ENCODE measurements at regions not wholly inside any gene's neighbourhood (a gene's known extent, or its start where the extent isn't known, plus 50 kb on each side); places are given as distances from the start of the nearest gene placed in this dataset.
"Not testable (repeated sequence)": the region's sequence is repeated elsewhere in the genome, so short reads cannot be mapped to it uniquely, and the experiment has no call there.

DNA sequence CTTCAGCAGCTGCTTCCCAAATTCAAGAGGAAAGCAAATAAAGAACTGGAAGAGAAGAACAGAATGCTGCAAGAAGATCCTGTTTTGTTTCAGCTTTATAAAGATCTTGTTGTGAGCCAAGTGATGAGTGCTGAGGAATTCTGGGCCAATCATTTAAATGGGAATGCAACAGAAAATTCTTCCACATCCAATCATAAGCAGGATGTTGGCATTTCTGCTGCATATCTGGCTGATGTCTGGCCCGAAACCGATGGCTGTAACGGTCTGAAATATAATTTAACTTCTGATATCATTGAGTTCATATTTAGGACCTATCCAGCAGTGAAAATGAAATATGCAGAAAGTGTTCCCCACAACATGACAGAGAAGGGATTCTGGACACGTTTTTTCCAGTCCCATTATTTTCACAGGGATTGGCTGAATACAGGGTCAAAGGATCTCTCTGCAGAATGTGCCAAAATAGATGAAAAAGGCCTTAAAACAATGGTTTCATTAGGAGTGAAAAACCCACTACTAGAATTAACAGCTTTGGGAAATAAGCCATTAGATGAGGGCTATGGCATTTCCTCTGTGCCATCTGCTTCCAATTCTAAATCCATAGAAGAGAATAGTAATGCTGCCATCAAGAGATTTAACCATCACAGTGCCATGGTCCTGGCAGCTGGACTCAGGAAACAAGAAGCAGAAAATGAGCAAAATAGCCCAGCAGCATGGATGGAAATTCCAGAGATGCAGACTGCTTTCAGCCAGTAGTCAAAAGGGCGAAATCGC, 175.6 kb downstream of the MC4R start:
- no peak overlapping the region for H3K27ac Mint-ChIP-seq
- H3K4me3 Mint-ChIP-seq, result no peak overlapping the region
- DNase-seq (ENCODE audit: low spot score), result no peak
- no peaks in the 10 kb centered on the region for H3K36me3 Mint-ChIP-seq (ENCODE audit: low read depth)
- no peaks in the 10 kb centered on the region for H3K9me3 Mint-ChIP-seq
- intact Hi-C loops (cut with micrococcal nuclease), result no loop called here
- H3K27me3 Mint-ChIP-seq (ENCODE audit: insufficient read depth), result no peaks in the 10 kb centered on the region
- H3K4me1 Mint-ChIP-seq (ENCODE audit: low read depth), result no peaks in the 10 kb centered on the region

- Mint-ChIP-seq H3K4me3 (no peak overlapping the region), H3K27ac (no peak overlapping the region), H3K36me3 (ENCODE audit: low read depth) (no peaks in the 10 kb centered on the region), H3K27me3 (ENCODE audit: insufficient read depth) (no peaks in the 10 kb centered on the region), H3K4me1 (ENCODE audit: low read depth) (no peaks in the 10 kb centered on the region), H3K9me3 (no peaks in the 10 kb centered on the region)
- intact Hi-C loops (cut with micrococcal nuclease), result no loop called here
- DNase-seq (ENCODE audit: low spot score), result no peak
Measured at GRCh38 chr18:60193780-60194179, 178.8 kb downstream of the MC4R start.

- Mint-ChIP-seq H3K4me1 (ENCODE audit: low read depth) (no peaks in the 10 kb centered on the region), H3K27ac (no peak overlapping the region), H3K4me3 (no peak overlapping the region), H3K9me3 (no peaks in the 10 kb centered on the region), H3K27me3 (ENCODE audit: insufficient read depth) (no peaks in the 10 kb centered on the region), H3K36me3 (ENCODE audit: low read depth) (no peaks in the 10 kb centered on the region)
- intact Hi-C loops (cut with micrococcal nuclease), result no loop called here
- no peak for DNase-seq (ENCODE audit: low spot score)
Measured at GRCh38 chr18:60191926-60192325, 180.6 kb downstream of the MC4R start.

DNA sequence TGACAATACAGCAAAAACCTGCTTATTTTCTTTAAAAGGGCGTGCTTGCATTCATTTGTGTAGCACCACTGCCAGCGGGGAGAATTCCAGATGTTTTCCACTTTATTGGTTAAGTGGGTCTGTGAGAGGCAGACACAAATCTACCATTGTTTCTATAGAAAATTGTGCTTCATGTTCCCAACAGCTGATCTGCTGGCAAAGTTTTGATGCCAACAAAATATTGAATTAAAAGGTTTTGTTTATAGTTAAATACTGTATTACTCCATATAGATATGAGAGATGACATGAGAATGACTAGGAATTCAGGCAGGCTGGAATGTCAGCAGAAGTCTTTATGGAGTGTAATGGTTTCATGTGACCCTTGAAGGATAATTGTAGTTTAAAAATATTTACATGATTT, 182.7 kb downstream of the MC4R start:
- no peaks in the 10 kb centered on the region for H3K36me3 Mint-ChIP-seq (ENCODE audit: low read depth)
- no peaks in the 10 kb centered on the region for H3K4me1 Mint-ChIP-seq (ENCODE audit: low read depth)
- H3K9me3 Mint-ChIP-seq, result no peaks in the 10 kb centered on the region
- H3K27me3 Mint-ChIP-seq (ENCODE audit: insufficient read depth), result no peaks in the 10 kb centered on the region
- no peak overlapping the region for H3K4me3 Mint-ChIP-seq
- intact Hi-C loops (cut with micrococcal nuclease), result no loop called here
- DNase-seq (ENCODE audit: low spot score), result no peak
- H3K27ac Mint-ChIP-seq, result no peak overlapping the region

DNA sequence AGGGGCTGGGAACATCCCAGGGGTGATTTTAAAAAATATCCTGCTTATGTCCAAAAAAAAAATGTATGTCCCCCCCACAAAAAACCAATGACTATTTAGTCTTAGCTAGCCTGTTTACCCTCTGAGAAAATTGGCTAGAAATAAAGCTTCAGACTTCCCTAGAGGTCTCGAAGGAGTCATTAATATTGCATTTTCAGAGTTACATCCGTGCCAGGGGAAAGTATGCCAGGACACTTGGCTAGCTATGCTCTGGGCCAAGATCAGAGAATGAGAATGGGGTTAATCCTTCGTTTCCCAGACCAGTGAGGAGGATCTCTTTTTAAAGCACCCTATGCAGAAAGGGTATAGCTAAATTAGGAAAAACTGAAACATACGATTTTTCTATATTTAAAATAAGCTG, 183.6 kb downstream of the MC4R start:
- no peak for DNase-seq (ENCODE audit: low spot score)
- intact Hi-C loops (cut with micrococcal nuclease), result no loop called here
- Mint-ChIP-seq H3K36me3 (ENCODE audit: low read depth) (no peaks in the 10 kb centered on the region), H3K27ac (no peak overlapping the region), H3K9me3 (no peaks in the 10 kb centered on the region), H3K4me1 (ENCODE audit: low read depth) (no peaks in the 10 kb centered on the region), H3K4me3 (no peak overlapping the region), H3K27me3 (ENCODE audit: insufficient read depth) (no peaks in the 10 kb centered on the region)

GRCh38 chr18:60182223-60182622, 190.4 kb downstream of the MC4R start:
- Mint-ChIP-seq H3K27ac (no peak overlapping the region), H3K4me1 (ENCODE audit: low read depth) (no peaks in the 10 kb centered on the region), H3K27me3 (ENCODE audit: insufficient read depth) (peaks cover 2% of the 10 kb centered on the region), H3K36me3 (ENCODE audit: low read depth) (no peaks in the 10 kb centered on the region), H3K9me3 (no peaks in the 10 kb centered on the region), H3K4me3 (no peak overlapping the region)
- intact Hi-C loops (cut with micrococcal nuclease), result no loop called here
- no peak for DNase-seq (ENCODE audit: low spot score)

DNA sequence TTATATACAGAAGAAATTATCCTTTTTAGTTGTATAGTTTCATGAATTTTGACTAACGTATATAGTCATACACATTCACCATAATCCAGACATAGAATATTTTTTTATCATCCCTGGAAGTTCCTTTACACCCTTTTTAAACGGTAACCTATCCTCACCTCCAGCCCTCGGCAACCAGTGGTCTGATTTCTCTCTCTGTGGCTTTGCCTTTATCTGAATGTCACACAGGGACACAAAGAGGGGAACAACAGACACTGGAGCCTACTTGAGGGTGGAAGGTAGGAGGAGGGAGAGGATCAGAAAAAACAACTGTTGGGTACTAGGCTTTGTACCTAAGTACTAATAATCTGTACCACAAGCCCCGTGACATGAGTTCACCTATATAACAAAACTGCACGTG, 191.9 kb downstream of the MC4R start:
- DNase-seq (ENCODE audit: low spot score), result no peak
- Mint-ChIP-seq H3K27ac (no peak overlapping the region), H3K36me3 (ENCODE audit: low read depth) (no peaks in the 10 kb centered on the region), H3K9me3 (no peaks in the 10 kb centered on the region), H3K27me3 (ENCODE audit: insufficient read depth) (peaks cover 2% of the 10 kb centered on the region), H3K4me3 (no peak overlapping the region), H3K4me1 (ENCODE audit: low read depth) (no peaks in the 10 kb centered on the region)
- intact Hi-C loops (cut with micrococcal nuclease), result no loop called here

GRCh38 chr18:60178224-60178623, 194.4 kb downstream of the MC4R start:
- intact Hi-C loops (cut with micrococcal nuclease); H3K27ac Mint-ChIP-seq; H3K9me3 Mint-ChIP-seq; DNase-seq (ENCODE audit: low spot score); H3K4me1 Mint-ChIP-seq (ENCODE audit: low read depth); H3K36me3 Mint-ChIP-seq (ENCODE audit: low read depth); H3K27me3 Mint-ChIP-seq (ENCODE audit: insufficient read depth); H3K4me3 Mint-ChIP-seq: not testable (repeated sequence)

- no peaks in the 10 kb centered on the region for H3K36me3 Mint-ChIP-seq (ENCODE audit: low read depth)
Measured at GRCh38 chr18:60176259-60176658, 196.3 kb downstream of the MC4R start.

DNA sequence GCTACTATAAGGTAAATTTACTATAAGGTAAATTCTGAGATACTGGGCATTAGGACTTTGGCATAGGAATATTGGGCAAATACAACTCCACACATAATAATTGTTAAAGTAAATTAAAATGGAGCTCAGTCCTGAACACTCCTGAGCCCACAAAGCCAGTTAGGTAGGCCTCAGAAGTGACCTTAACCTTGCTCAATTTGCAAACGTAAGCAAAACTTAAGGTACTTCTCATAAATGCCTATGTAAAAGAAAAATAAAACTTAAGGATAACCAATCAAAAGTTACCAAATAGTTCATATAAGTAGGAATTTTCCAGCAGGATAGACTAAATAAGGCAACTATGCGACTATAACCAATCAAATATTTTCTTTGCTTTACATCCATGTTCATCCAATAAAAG, 197.7 kb downstream of the MC4R start:
- H3K9me3 Mint-ChIP-seq, result no peaks in the 10 kb centered on the region

More at GRCh38 chr18:60176259-60176658, 196.3 kb downstream of the MC4R start:
- H3K9me3 Mint-ChIP-seq, result no peaks in the 10 kb centered on the region
- no peaks in the 10 kb centered on the region for H3K27me3 Mint-ChIP-seq (ENCODE audit: insufficient read depth)
- no peaks in the 10 kb centered on the region for H3K4me1 Mint-ChIP-seq (ENCODE audit: low read depth)
- H3K27ac Mint-ChIP-seq, result no peak overlapping the region
- no peak for DNase-seq (ENCODE audit: low spot score)
- H3K4me3 Mint-ChIP-seq, result no peak overlapping the region
- intact Hi-C loops (cut with micrococcal nuclease), result no loop called here

GRCh38 chr18:60172030-60172429, 200.5 kb downstream of the MC4R start:
- no peak overlapping the region for H3K4me3 Mint-ChIP-seq
- H3K9me3 Mint-ChIP-seq, result no peaks in the 10 kb centered on the region
- no peaks in the 10 kb centered on the region for H3K36me3 Mint-ChIP-seq (ENCODE audit: low read depth)
- no peaks in the 10 kb centered on the region for H3K27me3 Mint-ChIP-seq (ENCODE audit: insufficient read depth)
- intact Hi-C loops (cut with micrococcal nuclease), result no loop called here
- no peaks in the 10 kb centered on the region for H3K4me1 Mint-ChIP-seq (ENCODE audit: low read depth)
- DNase-seq (ENCODE audit: low spot score), result no peak
- H3K27ac Mint-ChIP-seq, result no peak overlapping the region

More for the DNA sequence above, 197.7 kb downstream of the MC4R start:
- no peaks in the 10 kb centered on the region for H3K27me3 Mint-ChIP-seq (ENCODE audit: insufficient read depth)
- H3K4me3 Mint-ChIP-seq, result no peak overlapping the region
- intact Hi-C loops (cut with micrococcal nuclease), result no loop called here
- H3K36me3 Mint-ChIP-seq (ENCODE audit: low read depth), result no peaks in the 10 kb centered on the region
- H3K27ac Mint-ChIP-seq, result no peak overlapping the region
- DNase-seq (ENCODE audit: low spot score), result no peak
- H3K4me1 Mint-ChIP-seq (ENCODE audit: low read depth), result no peaks in the 10 kb centered on the region

DNA sequence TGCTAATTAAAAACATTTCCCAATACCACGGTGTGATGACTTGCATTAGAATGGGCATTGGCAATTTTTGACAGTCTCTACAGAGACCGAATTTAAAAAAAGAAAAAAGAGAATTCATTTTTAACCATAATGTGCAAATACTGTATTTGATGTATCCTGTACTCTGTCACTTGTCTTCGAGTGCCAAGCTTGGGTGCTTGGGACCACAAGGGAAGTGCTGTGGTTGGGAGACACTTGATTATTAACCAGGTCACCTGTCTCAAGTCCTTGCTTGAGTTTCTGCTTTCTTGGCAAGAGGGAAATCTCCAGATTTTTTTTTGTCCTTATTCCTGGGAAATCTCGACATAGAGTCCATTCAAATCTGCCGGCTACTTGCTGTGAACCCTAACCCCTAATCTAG, 209.0 kb downstream of the MC4R start:
- H3K27ac Mint-ChIP-seq, result no peak overlapping the region
- H3K4me3 Mint-ChIP-seq, result no peak overlapping the region
- H3K27me3 Mint-ChIP-seq (ENCODE audit: insufficient read depth), result no peaks in the 10 kb centered on the region
- DNase-seq (ENCODE audit: low spot score), result no peak
- no peaks in the 10 kb centered on the region for H3K4me1 Mint-ChIP-seq (ENCODE audit: low read depth)
- H3K9me3 Mint-ChIP-seq, result peaks cover 3% of the 10 kb centered on the region
- intact Hi-C loops (cut with micrococcal nuclease), result no loop called here
- no peaks in the 10 kb centered on the region for H3K36me3 Mint-ChIP-seq (ENCODE audit: low read depth)

GRCh38 chr18:60162388-60162787, 210.2 kb downstream of the MC4R start:
- Mint-ChIP-seq H3K27ac (no peak overlapping the region), H3K36me3 (ENCODE audit: low read depth) (no peaks in the 10 kb centered on the region), H3K9me3 (peaks cover 3% of the 10 kb centered on the region), H3K27me3 (ENCODE audit: insufficient read depth) (no peaks in the 10 kb centered on the region), H3K4me1 (ENCODE audit: low read depth) (no peaks in the 10 kb centered on the region), H3K4me3 (no peak overlapping the region)
- intact Hi-C loops (cut with micrococcal nuclease), result no loop called here
- no peak for DNase-seq (ENCODE audit: low spot score)

- intact Hi-C loops (cut with micrococcal nuclease), result no loop called here
- Mint-ChIP-seq H3K4me1 (ENCODE audit: low read depth) (no peaks in the 10 kb centered on the region), H3K9me3 (no peaks in the 10 kb centered on the region), H3K4me3 (no peak overlapping the region), H3K27me3 (ENCODE audit: insufficient read depth) (no peaks in the 10 kb centered on the region), H3K27ac (no peak overlapping the region), H3K36me3 (ENCODE audit: low read depth) (no peaks in the 10 kb centered on the region)
- no peak for DNase-seq (ENCODE audit: low spot score)
Measured at GRCh38 chr18:60157810-60158209, 214.8 kb downstream of the MC4R start.
